Osteocyte (in vitro differentiated cells): ENCODE measurements at regions not wholly inside any gene's neighbourhood (a gene's known extent, or its start where the extent isn't known, plus 50 kb on each side); places are given as distances from the start of the nearest gene placed in this dataset.

ENCODE experiments used
- DNase-seq: peaks from one replicate; pipeline ENCODE4 v3.0.0; 2021; ENCODE audit warnings: mixed read lengths; ENCODE audit not compliant: unreplicated experiment; ENCODE audit errors: extremely low spot score
- H3K27ac Mint-ChIP-seq: one replicate; pipeline ENCODE4 v1.8.0; 2021; ENCODE audit warnings: mild to moderate bottlenecking, mixed read lengths; ENCODE audit not compliant: unreplicated experiment
- H3K27me3 Mint-ChIP-seq: one replicate; pipeline ENCODE4 v1.8.0; 2021; ENCODE audit warnings: mixed read lengths; ENCODE audit not compliant: unreplicated experiment
- H3K36me3 Mint-ChIP-seq: one replicate; pipeline ENCODE4 v1.8.0; 2021; ENCODE audit warnings: mixed read lengths; ENCODE audit not compliant: unreplicated experiment
- H3K4me1 Mint-ChIP-seq: one replicate; pipeline ENCODE4 v1.8.0; 2021; ENCODE audit warnings: mixed read lengths; ENCODE audit not compliant: unreplicated experiment
- H3K4me3 Mint-ChIP-seq: one replicate; pipeline ENCODE4 v1.8.0; 2021; ENCODE audit warnings: mild to moderate bottlenecking, moderate library complexity, mixed read lengths; ENCODE audit not compliant: unreplicated experiment
- H3K9me3 Mint-ChIP-seq: one replicate; pipeline ENCODE4 v1.8.0; 2021; ENCODE audit warnings: mixed read lengths; ENCODE audit not compliant: unreplicated experiment
- TF ChIP-seq, protein P1 (sequence below): fragments of 200-600 bp; sonication (generic); IDR thresholded peaks from 2 replicates; pipeline ENCODE4 v1.5.0; 2021; ENCODE audit warnings: antibody characterized with exemption, mild to moderate bottlenecking, moderate library complexity

DNA sequence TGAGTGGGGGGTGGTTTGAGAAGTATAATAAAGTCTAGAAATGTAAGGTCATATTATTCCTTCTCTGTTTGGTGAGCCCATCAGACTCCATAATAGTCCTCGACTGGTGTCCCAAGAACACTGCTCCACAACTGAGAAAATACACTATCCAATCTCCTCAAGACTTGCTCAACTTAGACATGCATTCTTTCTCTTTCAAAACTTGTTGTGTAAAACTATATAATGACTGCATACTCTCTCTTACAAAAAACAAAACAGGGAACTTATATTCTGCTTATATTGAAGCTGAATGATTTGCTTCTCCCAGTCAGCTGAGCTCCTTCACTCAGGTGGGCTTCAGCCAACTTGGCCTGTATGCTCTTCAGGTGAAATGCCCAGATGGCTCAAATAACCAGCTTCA lies 204.7 kb downstream of the ZNF365 start:
- Mint-ChIP-seq H3K4me1 (peaks cover 49% of the 10 kb centered on the region), H3K4me3 (no peak overlapping the region), H3K36me3 (peaks cover 2% of the 10 kb centered on the region), H3K9me3 (peaks cover 5% of the 10 kb centered on the region), H3K27ac (no peak overlapping the region), H3K27me3 (no peaks in the 10 kb centered on the region)
- no peak for DNase-seq
- TF ChIP-seq, protein P1, sequence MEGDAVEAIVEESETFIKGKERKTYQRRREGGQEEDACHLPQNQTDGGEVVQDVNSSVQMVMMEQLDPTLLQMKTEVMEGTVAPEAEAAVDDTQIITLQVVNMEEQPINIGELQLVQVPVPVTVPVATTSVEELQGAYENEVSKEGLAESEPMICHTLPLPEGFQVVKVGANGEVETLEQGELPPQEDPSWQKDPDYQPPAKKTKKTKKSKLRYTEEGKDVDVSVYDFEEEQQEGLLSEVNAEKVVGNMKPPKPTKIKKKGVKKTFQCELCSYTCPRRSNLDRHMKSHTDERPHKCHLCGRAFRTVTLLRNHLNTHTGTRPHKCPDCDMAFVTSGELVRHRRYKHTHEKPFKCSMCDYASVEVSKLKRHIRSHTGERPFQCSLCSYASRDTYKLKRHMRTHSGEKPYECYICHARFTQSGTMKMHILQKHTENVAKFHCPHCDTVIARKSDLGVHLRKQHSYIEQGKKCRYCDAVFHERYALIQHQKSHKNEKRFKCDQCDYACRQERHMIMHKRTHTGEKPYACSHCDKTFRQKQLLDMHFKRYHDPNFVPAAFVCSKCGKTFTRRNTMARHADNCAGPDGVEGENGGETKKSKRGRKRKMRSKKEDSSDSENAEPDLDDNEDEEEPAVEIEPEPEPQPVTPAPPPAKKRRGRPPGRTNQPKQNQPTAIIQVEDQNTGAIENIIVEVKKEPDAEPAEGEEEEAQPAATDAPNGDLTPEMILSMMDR, result no peak

DNA sequence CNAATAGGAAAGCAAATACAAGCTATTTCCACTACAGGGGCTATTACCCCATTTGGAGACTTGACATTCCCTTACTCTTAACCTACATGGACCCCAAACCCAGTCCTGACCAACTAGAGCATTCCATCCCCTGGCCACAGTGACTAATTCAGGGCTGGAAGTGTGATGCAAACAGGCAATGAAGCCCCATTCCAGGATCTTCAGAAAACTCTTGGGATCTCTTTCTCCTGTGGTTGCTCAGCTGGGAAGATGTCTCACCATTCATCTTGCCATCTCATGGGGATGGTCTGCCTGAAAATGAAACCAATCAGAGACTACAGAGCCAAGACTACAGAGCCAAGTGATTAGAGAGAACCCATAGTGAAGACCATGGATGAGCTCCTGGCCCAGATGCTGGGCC lies 206.2 kb downstream of the ZNF365 start:
- peaks cover 5% of the 10 kb centered on the region for H3K9me3 Mint-ChIP-seq
- H3K4me1 Mint-ChIP-seq, result peaks cover 64% of the 10 kb centered on the region
- TF ChIP-seq, protein P1, result no peak
- no peak overlapping the region for H3K27ac Mint-ChIP-seq
- no peak for DNase-seq
- H3K27me3 Mint-ChIP-seq, result no peaks in the 10 kb centered on the region
- H3K36me3 Mint-ChIP-seq, result peaks cover 2% of the 10 kb centered on the region
- H3K4me3 Mint-ChIP-seq, result no peak overlapping the region

DNA sequence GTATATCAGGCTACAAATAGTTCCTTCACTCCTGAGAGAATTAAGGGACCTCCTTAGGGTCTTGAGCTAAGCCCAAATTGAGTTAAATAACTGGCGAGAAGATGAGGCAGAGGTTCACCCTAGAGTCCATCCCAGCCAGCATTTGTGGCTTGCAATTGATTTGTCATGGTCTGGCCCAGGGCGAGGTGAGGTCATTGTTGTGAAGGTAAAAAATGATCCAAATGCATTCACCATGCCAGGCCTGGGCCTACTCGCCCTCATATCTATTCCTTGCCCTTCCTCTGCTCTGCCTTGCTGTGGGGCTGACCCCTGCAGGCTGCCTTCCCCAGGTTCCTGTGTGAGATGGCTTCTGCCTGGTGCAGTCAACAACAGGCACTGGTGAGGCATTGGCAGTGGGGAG lies 207.2 kb downstream of the ZNF365 start:
- Mint-ChIP-seq H3K36me3 (peaks cover 2% of the 10 kb centered on the region), H3K4me1 (peaks cover 65% of the 10 kb centered on the region), H3K4me3 (no peak overlapping the region), H3K9me3 (peaks cover 5% of the 10 kb centered on the region), H3K27me3 (no peaks in the 10 kb centered on the region), H3K27ac (peak overlapping the region; percentile 93)
- TF ChIP-seq, protein P1, result no peak
- DNase-seq, result no peak

DNA sequence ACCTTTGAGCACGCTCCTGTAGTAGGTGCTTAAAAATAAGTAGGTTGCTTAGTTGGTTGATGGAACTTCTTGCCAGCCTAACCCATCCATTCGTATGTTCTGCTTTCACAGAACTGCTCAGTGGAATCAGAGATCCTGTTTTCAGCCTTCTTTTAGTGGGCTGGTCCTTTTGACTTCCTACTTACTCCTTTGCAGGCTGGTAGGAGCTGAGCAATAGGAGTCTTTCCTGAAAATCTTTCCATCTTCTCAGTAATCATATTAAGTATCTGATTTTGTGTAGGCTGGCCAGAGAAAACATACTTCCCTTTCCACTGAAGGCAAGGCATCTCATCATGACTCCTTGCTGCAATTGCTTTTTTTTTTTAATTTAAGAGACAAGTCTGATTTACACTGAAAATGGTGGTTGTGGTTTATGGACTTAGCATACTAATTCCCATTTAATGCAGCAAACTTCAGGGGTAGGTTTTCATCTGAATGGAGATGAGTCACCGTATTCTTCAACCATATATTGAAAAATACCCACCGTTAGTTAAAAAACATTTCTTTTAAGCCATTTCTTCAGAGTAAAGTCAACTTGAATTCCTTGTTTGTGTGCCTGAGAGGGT lies 208.0 kb downstream of the ZNF365 start:
- no peak overlapping the region for H3K4me3 Mint-ChIP-seq
- no peak for DNase-seq
- H3K4me1 Mint-ChIP-seq, result peaks cover 64% of the 10 kb centered on the region
- TF ChIP-seq, protein P1, result no peak
- H3K27me3 Mint-ChIP-seq, result no peaks in the 10 kb centered on the region
- peak overlapping the region; percentile 93 for H3K27ac Mint-ChIP-seq
- peaks cover 2% of the 10 kb centered on the region for H3K36me3 Mint-ChIP-seq
- peaks cover 5% of the 10 kb centered on the region for H3K9me3 Mint-ChIP-seq

DNA sequence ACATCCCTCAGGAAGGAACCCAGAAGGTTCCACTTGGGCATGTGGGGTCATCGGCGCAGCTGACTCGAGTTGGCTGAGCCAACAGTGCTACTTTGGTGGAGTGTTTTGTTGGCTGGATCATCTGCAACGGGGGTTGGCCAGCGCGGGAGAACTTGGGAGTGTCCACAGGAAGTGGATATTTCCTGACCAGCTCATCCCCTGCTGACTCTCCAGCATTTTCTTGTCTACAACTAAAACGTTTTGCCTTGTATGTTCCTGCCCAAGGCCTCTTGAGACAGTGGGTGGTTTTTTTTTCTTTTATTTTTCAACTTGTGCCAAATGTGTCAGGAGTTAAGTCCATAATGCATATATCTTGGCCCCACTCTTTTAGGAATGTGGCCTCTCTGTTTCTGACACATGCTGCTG lies 208.6 kb downstream of the ZNF365 start:
- peaks cover 2% of the 10 kb centered on the region for H3K36me3 Mint-ChIP-seq
- peak; percentile 86 for DNase-seq
- no peaks in the 10 kb centered on the region for H3K27me3 Mint-ChIP-seq
- H3K9me3 Mint-ChIP-seq, result peaks cover 5% of the 10 kb centered on the region
- peak overlapping the region; percentile 36 for H3K4me3 Mint-ChIP-seq
- peaks cover 58% of the 10 kb centered on the region for H3K4me1 Mint-ChIP-seq
- peak overlapping the region; percentile 93 for H3K27ac Mint-ChIP-seq
- TF ChIP-seq, protein P1, result no peak
